ENCODE measurements at regions not wholly inside any gene's neighbourhood (a gene's known extent, or its start where the extent isn't known, plus 50 kb on each side); places are given as distances from the start of the nearest gene placed in this dataset.

DNA sequence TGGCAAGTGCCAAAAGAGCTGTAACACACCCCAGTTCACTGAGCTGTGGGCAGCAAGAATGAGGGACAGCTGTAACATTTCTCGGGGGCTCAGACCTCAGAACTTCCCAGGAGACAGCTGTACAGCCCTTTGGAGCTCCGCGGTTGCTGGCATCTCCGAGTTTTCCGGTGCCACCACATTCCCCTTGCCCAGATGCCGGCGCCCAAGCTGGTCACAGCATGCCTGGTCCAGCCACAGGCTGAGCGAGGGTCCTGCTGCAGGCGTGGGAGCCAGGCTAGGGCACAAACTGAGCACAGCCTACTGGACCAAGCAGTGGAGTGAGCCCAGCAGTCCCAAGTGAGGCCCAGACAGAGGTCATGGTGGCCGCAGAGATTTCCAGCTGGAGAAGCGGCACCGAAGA, 797.7 kb upstream of the EDIL3 start:
- TF ChIP-seq, protein P1, sequence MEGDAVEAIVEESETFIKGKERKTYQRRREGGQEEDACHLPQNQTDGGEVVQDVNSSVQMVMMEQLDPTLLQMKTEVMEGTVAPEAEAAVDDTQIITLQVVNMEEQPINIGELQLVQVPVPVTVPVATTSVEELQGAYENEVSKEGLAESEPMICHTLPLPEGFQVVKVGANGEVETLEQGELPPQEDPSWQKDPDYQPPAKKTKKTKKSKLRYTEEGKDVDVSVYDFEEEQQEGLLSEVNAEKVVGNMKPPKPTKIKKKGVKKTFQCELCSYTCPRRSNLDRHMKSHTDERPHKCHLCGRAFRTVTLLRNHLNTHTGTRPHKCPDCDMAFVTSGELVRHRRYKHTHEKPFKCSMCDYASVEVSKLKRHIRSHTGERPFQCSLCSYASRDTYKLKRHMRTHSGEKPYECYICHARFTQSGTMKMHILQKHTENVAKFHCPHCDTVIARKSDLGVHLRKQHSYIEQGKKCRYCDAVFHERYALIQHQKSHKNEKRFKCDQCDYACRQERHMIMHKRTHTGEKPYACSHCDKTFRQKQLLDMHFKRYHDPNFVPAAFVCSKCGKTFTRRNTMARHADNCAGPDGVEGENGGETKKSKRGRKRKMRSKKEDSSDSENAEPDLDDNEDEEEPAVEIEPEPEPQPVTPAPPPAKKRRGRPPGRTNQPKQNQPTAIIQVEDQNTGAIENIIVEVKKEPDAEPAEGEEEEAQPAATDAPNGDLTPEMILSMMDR (IDR thresholded peaks at IDR 0.05), result no peak
- no peak for TF ChIP-seq EP300 (IDR thresholded peaks at IDR 0.05)
- TF ChIP-seq POLR2A (IDR thresholded peaks at IDR 0.05), result no peak
